ENCODE measurements at regions not wholly inside any gene's neighbourhood (a gene's known extent, or its start where the extent isn't known, plus 50 kb on each side); places are given as distances from the start of the nearest gene placed in this dataset.

DNA sequence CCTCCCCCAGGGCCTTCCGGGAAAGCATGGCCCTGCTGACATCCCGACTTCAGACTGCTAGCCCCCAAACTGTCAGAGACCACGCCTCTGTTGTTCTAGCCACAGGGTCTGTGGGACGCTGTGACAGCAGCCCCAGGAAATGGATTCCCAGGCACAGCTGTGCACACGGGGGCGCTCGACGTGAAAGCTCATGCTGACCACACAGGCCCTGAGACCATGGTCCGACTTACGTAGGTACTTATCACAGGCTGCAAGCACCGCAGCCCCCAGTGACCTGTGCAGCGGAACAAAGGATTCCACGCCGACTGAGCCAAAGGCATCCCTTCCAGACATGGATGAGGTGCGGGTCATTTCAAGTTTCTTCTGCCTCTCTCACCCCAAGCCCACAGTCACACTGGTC lies 150.6 kb downstream of the CTTN start:
- TF ChIP-seq HNF4G (IDR thresholded peaks at IDR 0.05; ENCODE audit: borderline replicate concordance, low read depth, low read length) (no peak), HNF4G (CRISPR knock-in tag; IDR thresholded peaks at IDR 0.05; ENCODE audit: borderline replicate concordance, low read depth) (no peak), ZSCAN29 (CRISPR knock-in tag; conservative IDR thresholded peaks at IDR 0.05) (no peak), MYC (CRISPR knock-in tag; IDR thresholded peaks at IDR 0.05; ENCODE audit: borderline replicate concordance) (no peak), STAT5B (CRISPR knock-in tag; IDR thresholded peaks at IDR 0.05) (no peak), ZKSCAN5 (CRISPR knock-in tag; IDR thresholded peaks at IDR 0.05) (no peak), GABPA (IDR thresholded peaks at IDR 0.05; ENCODE audit: low read depth, low read length) (no peak), GABPA (CRISPR knock-in tag; IDR thresholded peaks at IDR 0.05; ENCODE audit: low read depth) (no peak), CREB1 (IDR thresholded peaks at IDR 0.05) (no peak), CREB1 (CRISPR knock-in tag; IDR thresholded peaks at IDR 0.05) (no peak), ZNF224 (CRISPR knock-in tag; IDR thresholded peaks at IDR 0.05) (no peak)
- TF ChIP-seq, protein P1, sequence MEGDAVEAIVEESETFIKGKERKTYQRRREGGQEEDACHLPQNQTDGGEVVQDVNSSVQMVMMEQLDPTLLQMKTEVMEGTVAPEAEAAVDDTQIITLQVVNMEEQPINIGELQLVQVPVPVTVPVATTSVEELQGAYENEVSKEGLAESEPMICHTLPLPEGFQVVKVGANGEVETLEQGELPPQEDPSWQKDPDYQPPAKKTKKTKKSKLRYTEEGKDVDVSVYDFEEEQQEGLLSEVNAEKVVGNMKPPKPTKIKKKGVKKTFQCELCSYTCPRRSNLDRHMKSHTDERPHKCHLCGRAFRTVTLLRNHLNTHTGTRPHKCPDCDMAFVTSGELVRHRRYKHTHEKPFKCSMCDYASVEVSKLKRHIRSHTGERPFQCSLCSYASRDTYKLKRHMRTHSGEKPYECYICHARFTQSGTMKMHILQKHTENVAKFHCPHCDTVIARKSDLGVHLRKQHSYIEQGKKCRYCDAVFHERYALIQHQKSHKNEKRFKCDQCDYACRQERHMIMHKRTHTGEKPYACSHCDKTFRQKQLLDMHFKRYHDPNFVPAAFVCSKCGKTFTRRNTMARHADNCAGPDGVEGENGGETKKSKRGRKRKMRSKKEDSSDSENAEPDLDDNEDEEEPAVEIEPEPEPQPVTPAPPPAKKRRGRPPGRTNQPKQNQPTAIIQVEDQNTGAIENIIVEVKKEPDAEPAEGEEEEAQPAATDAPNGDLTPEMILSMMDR (CRISPR knock-in tag; IDR thresholded peaks at IDR 0.05), result no peak
- TF ChIP-seq, protein P2, sequence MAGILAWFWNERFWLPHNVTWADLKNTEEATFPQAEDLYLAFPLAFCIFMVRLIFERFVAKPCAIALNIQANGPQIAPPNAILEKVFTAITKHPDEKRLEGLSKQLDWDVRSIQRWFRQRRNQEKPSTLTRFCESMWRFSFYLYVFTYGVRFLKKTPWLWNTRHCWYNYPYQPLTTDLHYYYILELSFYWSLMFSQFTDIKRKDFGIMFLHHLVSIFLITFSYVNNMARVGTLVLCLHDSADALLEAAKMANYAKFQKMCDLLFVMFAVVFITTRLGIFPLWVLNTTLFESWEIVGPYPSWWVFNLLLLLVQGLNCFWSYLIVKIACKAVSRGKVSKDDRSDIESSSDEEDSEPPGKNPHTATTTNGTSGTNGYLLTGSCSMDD (CRISPR knock-in tag; IDR thresholded peaks at IDR 0.05), result no peak
- TF ChIP-seq, protein P3, sequence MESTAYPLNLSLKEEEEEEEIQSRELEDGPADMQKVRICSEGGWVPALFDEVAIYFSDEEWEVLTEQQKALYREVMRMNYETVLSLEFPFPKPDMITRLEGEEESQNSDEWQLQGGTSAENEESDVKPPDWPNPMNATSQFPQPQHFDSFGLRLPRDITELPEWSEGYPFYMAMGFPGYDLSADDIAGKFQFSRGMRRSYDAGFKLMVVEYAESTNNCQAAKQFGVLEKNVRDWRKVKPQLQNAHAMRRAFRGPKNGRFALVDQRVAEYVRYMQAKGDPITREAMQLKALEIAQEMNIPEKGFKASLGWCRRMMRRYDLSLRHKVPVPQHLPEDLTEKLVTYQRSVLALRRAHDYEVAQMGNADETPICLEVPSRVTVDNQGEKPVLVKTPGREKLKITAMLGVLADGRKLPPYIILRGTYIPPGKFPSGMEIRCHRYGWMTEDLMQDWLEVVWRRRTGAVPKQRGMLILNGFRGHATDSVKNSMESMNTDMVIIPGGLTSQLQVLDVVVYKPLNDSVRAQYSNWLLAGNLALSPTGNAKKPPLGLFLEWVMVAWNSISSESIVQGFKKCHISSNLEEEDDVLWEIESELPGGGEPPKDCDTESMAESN (CRISPR knock-in tag; conservative IDR thresholded peaks at IDR 0.05), result no peak
- TF ChIP-seq, protein P4, sequence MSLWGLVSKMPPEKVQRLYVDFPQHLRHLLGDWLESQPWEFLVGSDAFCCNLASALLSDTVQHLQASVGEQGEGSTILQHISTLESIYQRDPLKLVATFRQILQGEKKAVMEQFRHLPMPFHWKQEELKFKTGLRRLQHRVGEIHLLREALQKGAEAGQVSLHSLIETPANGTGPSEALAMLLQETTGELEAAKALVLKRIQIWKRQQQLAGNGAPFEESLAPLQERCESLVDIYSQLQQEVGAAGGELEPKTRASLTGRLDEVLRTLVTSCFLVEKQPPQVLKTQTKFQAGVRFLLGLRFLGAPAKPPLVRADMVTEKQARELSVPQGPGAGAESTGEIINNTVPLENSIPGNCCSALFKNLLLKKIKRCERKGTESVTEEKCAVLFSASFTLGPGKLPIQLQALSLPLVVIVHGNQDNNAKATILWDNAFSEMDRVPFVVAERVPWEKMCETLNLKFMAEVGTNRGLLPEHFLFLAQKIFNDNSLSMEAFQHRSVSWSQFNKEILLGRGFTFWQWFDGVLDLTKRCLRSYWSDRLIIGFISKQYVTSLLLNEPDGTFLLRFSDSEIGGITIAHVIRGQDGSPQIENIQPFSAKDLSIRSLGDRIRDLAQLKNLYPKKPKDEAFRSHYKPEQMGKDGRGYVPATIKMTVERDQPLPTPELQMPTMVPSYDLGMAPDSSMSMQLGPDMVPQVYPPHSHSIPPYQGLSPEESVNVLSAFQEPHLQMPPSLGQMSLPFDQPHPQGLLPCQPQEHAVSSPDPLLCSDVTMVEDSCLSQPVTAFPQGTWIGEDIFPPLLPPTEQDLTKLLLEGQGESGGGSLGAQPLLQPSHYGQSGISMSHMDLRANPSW (CRISPR knock-in tag; IDR thresholded peaks at IDR 0.05; ENCODE audit: borderline replicate concordance), result no peak
- TF ChIP-seq, protein P5, sequence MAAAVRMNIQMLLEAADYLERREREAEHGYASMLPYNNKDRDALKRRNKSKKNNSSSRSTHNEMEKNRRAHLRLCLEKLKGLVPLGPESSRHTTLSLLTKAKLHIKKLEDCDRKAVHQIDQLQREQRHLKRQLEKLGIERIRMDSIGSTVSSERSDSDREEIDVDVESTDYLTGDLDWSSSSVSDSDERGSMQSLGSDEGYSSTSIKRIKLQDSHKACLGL (CRISPR knock-in tag; IDR thresholded peaks at IDR 0.05), result no peak
